ENCODE measurements at regions not wholly inside any gene's neighbourhood (a gene's known extent, or its start where the extent isn't known, plus 50 kb on each side); places are given as distances from the start of the nearest gene placed in this dataset.

DNA sequence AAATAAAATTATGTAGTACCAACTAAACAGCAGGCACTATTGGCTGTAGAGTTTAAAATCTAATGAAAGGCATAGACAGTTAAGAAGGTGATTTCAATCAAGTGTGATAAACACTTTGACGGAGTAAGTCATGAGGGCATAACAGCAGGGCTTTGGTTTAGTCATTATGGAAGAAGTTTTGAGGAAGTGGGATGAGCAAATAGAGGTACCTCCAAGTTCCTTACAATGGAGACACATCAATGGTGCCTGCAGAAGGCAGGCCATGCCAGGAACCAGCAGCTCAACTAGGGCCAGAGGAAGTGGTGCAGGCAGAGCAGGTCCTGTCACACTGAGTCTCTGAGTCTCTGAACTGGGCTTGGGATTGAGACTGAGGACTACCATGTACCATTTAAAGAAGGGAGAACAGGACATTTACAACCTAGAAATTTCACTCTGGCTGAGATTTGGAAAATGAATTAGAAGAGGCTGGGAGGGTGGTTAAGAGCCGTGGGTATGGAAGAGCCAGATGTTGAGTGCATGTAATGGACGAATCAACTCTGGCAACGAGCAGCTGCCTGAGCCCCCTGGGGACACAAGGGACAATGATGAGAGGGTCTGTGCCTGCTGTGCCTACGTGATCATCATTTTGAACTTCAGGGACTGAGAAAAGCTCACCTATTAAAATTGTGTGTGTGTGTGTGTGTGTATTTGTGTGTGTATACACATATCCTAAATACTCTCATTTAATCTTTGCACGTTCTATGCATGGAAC lies 208.7 kb upstream of the POM121L12 start:
- H3K27ac ChIP-seq (ENCODE audit: low read depth, low read length) = no peak overlapping the region
- H3K9me3 ChIP-seq (ENCODE audit: insufficient read depth, low read depth, low read length) = peaks cover 13% of the 10 kb centered on the region
- H3K4me1 ChIP-seq (ENCODE audit: insufficient read depth, low read length) = no peaks in the 10 kb centered on the region
- no peaks in the 10 kb centered on the region for H3K36me3 ChIP-seq (ENCODE audit: insufficient read depth, low read length)
- H3K4me3 ChIP-seq (ENCODE audit: low read length) = no peak overlapping the region
- no peaks in the 10 kb centered on the region for H3K27me3 ChIP-seq (ENCODE audit: insufficient read depth, low read length)
- WGBS = 93% methylated on average over 5 of the region's 6 CpGs
- H3K9ac ChIP-seq (ENCODE audit: low read depth, low read length) = no peak overlapping the region

DNA sequence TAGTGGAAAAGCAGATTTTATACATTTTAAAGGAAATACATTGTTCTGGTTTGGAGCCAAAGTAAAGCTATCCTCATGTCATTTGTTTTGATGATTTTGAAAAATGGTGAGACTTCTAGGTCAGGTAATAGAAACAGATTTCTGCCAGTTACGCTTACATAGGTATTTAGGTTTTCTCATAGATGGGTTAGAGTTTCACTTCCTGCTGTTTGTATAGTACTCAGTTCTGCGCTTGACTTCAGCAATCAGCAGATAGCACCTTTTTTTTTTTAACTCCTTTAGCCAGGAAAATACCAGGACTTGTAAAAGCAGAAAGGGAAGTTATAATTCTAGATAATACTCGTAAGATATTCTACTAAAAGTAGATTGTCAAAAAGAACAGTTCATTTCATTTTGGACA lies 209.8 kb upstream of the POM121L12 start:
- Histone ChIP-seq H3K36me3 (ENCODE audit: insufficient read depth, low read length) (no peaks in the 10 kb centered on the region), H3K4me1 (ENCODE audit: insufficient read depth, low read length) (no peaks in the 10 kb centered on the region), H3K9me3 (ENCODE audit: insufficient read depth, low read depth, low read length) (peaks cover 24% of the 10 kb centered on the region), H3K9ac (ENCODE audit: low read depth, low read length) (no peak overlapping the region), H3K4me3 (ENCODE audit: low read length) (no peak overlapping the region), H3K27me3 (ENCODE audit: insufficient read depth, low read length) (no peaks in the 10 kb centered on the region), H3K27ac (ENCODE audit: low read depth, low read length) (no peak overlapping the region)
- 92% methylated on average over 3 of the region's 3 CpGs for WGBS

DNA sequence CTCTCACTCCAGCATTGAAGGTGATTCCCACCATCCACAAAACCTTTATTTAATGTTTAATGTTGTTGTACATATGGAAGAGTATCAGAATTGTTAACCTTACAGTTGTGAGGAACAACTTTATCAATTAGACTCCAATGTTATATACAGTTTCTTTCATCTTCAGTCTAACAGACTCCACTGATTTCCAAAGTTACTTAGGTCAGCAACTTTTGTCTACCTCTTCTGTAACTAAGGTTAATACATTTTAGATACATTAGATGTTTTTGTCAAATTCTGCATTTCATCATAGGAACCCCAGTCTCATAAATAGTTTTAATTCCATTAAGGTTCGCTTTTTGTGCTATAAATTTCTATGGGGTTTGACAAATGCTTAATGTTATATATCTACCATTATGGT lies 223.9 kb upstream of the POM121L12 start:
- Histone ChIP-seq H3K27me3 (ENCODE audit: insufficient read depth, low read length) (no peaks in the 10 kb centered on the region), H3K27ac (ENCODE audit: low read depth, low read length) (no peak overlapping the region), H3K4me3 (ENCODE audit: low read length) (no peak overlapping the region), H3K36me3 (ENCODE audit: insufficient read depth, low read length) (no peaks in the 10 kb centered on the region), H3K4me1 (ENCODE audit: insufficient read depth, low read length) (no peaks in the 10 kb centered on the region), H3K9ac (ENCODE audit: low read depth, low read length) (no peak overlapping the region), H3K9me3 (ENCODE audit: insufficient read depth, low read depth, low read length) (0 out of 2 replicates have a peak, but pooled peaks cover 3% of the 10 kb centered on the region)
- no CpG with 5 or more reads among the region's 1 CpG for WGBS

DNA sequence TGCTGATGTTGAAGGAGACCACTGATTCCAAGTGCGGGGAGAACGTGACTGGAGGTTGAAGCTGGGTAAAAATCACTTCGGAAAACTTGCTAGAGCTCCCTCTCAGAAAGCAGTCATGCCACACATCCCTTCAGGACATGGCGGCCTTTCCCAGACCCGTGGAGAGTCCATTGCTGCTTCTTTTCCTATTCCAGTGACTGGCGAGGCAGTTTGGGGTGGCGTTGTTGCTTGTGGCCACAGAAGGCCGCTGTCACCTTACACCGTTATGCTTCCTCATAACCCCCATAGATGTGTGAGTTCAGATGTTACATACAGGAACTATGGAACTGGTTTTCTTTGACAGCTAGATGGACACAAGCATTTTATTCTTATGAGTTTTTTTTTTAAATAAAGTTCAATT lies 235.6 kb upstream of the POM121L12 start:
- H3K9ac ChIP-seq (ENCODE audit: low read depth, low read length) = no peak overlapping the region
- H3K27ac ChIP-seq (ENCODE audit: low read depth, low read length) = no peak overlapping the region
- H3K4me1 ChIP-seq (ENCODE audit: insufficient read depth, low read length) = no peaks in the 10 kb centered on the region
- H3K36me3 ChIP-seq (ENCODE audit: insufficient read depth, low read length) = no peaks in the 10 kb centered on the region
- no peak overlapping the region for H3K4me3 ChIP-seq (ENCODE audit: low read length)
- 90% methylated on average over 9 of the region's 9 CpGs for WGBS
- no peaks in the 10 kb centered on the region for H3K27me3 ChIP-seq (ENCODE audit: insufficient read depth, low read length)
- H3K9me3 ChIP-seq (ENCODE audit: insufficient read depth, low read depth, low read length) = no peaks in the 10 kb centered on the region

DNA sequence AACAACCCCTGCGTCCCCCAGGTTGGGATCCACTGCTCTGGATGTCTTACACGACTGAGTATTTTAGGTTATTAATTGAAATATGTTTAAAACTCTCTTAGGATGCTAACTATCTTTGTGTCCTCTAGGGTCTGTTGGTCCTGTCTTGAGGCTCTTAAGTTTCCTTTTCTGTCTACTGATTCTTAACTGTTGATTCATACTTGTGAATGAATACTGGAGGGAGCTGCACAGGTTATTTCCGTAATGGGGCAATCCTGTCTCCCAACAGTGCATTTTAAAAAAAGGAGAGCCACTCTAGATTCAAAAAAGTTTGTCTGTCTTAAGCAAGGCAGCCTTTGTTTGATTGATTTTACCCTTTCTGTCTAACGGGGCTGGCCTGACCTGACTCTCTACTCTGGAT lies 237.6 kb upstream of the POM121L12 start:
- Histone ChIP-seq H3K27ac (ENCODE audit: low read depth, low read length) (no peak overlapping the region), H3K36me3 (ENCODE audit: insufficient read depth, low read length) (no peaks in the 10 kb centered on the region), H3K9ac (ENCODE audit: low read depth, low read length) (no peak overlapping the region), H3K4me1 (ENCODE audit: insufficient read depth, low read length) (no peaks in the 10 kb centered on the region), H3K9me3 (ENCODE audit: insufficient read depth, low read depth, low read length) (no peaks in the 10 kb centered on the region), H3K4me3 (ENCODE audit: low read length) (no peak overlapping the region), H3K27me3 (ENCODE audit: insufficient read depth, low read length) (no peaks in the 10 kb centered on the region)
- WGBS = 82% methylated on average over 4 of the region's 4 CpGs

DNA sequence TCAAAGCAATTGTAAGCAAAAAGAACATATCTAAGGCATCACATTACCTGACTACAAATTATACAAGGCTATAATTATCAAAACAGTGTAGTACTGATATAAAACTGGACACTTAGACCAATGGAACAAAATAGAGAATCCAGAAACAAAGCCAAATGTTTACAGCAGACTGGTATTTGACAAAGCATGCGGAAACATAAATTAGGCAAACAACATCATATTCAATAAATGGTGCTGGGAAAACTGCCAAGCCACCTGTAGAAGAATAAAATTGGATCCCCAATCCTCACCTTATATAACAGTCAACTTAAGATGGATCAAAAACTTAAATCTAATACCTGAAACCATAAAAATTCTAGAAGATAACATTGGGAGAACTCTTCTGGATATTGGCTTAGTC lies 240.8 kb upstream of the POM121L12 start:
- no peak overlapping the region for H3K9ac ChIP-seq (ENCODE audit: low read depth, low read length)
- H3K27me3 ChIP-seq (ENCODE audit: insufficient read depth, low read length) = no peaks in the 10 kb centered on the region
- H3K9me3 ChIP-seq (ENCODE audit: insufficient read depth, low read depth, low read length) = no peaks in the 10 kb centered on the region
- H3K4me3 ChIP-seq (ENCODE audit: low read length) = no peak overlapping the region
- H3K36me3 ChIP-seq (ENCODE audit: insufficient read depth, low read length) = no peaks in the 10 kb centered on the region
- no peak overlapping the region for H3K27ac ChIP-seq (ENCODE audit: low read depth, low read length)
- 92% methylated on average over 1 of the region's 1 CpG for WGBS
- no peaks in the 10 kb centered on the region for H3K4me1 ChIP-seq (ENCODE audit: insufficient read depth, low read length)

DNA sequence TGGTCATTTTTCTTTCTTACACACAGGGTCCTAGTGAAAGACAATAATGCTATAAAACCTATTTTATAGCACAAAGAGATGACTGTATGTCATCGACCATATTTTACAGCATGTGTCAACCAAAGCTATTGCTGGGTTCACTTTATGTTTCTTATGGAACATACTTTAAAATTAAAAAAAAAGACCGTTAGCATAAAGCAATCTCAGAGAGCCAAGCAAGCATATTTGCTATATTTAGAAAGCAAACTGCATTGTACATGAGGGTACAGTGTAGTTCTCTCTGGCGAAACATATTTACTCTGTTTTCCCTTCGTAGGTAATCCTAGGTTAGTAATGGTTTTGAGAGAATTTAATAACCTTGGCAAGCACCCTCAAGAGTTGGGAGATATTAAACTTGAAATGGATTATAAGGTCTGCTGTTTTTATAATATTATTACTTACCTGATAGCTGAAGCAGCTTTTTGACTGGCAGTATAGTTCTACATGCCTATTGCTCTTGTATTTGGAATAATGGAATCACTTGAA lies 244.2 kb upstream of the POM121L12 start:
- Histone ChIP-seq H3K9me3 (ENCODE audit: insufficient read depth, low read depth, low read length) (no peaks in the 10 kb centered on the region), H3K27ac (ENCODE audit: low read depth, low read length) (no peak overlapping the region), H3K36me3 (ENCODE audit: insufficient read depth, low read length) (no peaks in the 10 kb centered on the region), H3K4me1 (ENCODE audit: insufficient read depth, low read length) (no peaks in the 10 kb centered on the region), H3K27me3 (ENCODE audit: insufficient read depth, low read length) (no peaks in the 10 kb centered on the region), H3K4me3 (ENCODE audit: low read length) (no peak overlapping the region), H3K9ac (ENCODE audit: low read depth, low read length) (no peak overlapping the region)
- 98% methylated on average over 4 of the region's 4 CpGs for WGBS

DNA sequence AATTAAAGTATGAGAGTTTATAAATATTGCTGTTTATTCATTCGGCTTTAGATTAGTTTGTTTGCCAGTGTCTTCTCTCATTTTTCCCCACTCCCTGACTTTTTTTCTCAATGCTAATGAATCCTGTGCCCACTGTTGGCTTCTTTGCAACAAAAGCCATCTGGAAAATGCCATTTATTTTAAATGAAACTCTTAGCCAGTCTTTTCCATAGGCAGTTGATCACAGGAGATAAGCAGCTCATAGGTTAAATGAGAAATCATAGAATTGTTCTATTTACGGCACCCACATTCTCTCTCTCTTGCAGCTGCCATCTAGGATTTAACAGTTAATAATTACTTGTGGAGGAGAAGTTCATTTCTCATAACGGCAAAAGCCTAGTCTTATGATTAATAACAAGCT lies 249.3 kb upstream of the POM121L12 start:
- Histone ChIP-seq H3K27me3 (ENCODE audit: insufficient read depth, low read length) (no peaks in the 10 kb centered on the region), H3K4me1 (ENCODE audit: insufficient read depth, low read length) (no peaks in the 10 kb centered on the region), H3K9ac (ENCODE audit: low read depth, low read length) (no peak overlapping the region), H3K9me3 (ENCODE audit: insufficient read depth, low read depth, low read length) (no peaks in the 10 kb centered on the region), H3K4me3 (ENCODE audit: low read length) (no peak overlapping the region), H3K27ac (ENCODE audit: low read depth, low read length) (no peak overlapping the region), H3K36me3 (ENCODE audit: insufficient read depth, low read length) (no peaks in the 10 kb centered on the region)
- 100% methylated on average over 2 of the region's 3 CpGs for WGBS

DNA sequence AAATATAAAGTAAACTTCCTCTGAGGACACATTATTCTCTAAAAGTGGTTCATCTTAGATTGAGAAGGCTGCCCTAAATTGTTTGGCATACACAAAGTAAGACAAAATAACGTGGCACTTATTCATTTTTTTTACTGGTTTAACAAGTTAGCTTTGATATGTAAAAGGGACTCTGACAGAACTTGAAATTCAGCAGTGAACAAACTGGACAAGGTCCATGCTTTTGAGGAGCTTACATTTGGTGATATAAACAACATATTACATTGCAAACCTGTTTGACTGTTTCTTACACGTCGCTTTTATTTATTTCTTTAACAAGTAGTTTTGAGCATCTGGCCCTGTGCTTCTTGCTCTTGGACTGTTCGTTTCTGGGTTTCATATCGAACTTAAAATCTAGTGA lies 253.1 kb upstream of the POM121L12 start:
- Histone ChIP-seq H3K9me3 (ENCODE audit: insufficient read depth, low read depth, low read length) (no peaks in the 10 kb centered on the region), H3K4me1 (ENCODE audit: insufficient read depth, low read length) (no peaks in the 10 kb centered on the region), H3K9ac (ENCODE audit: low read depth, low read length) (no peak overlapping the region), H3K4me3 (ENCODE audit: low read length) (no peak overlapping the region), H3K27me3 (ENCODE audit: insufficient read depth, low read length) (no peaks in the 10 kb centered on the region), H3K27ac (ENCODE audit: low read depth, low read length) (no peak overlapping the region), H3K36me3 (ENCODE audit: insufficient read depth, low read length) (no peaks in the 10 kb centered on the region)
- 96% methylated on average over 5 of the region's 5 CpGs for WGBS

DNA sequence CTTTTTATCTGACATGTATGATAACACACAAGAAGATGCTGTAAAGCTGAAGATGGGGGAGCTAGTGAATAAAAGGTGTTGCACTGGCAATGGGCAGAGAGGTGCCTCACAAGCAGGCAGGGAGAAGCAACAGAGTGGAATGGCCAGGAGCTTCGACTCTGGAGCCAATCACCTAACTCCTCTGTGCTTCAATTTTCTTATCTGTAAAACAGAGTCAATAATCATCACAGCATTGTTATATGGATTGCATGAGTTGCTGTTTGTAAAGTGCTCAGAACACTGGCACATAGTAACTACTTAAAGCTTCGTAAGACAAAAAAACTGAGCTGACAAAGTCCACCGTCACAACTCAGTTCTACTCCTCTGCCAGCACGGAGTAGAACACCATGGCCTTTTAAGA lies 254.2 kb upstream of the POM121L12 start:
- Histone ChIP-seq H3K4me1 (ENCODE audit: insufficient read depth, low read length) (no peaks in the 10 kb centered on the region), H3K4me3 (ENCODE audit: low read length) (no peak overlapping the region), H3K9me3 (ENCODE audit: insufficient read depth, low read depth, low read length) (no peaks in the 10 kb centered on the region), H3K9ac (ENCODE audit: low read depth, low read length) (no peak overlapping the region), H3K27me3 (ENCODE audit: insufficient read depth, low read length) (no peaks in the 10 kb centered on the region), H3K36me3 (ENCODE audit: insufficient read depth, low read length) (no peaks in the 10 kb centered on the region), H3K27ac (ENCODE audit: low read depth, low read length) (no peak overlapping the region)
- 94% methylated on average over 4 of the region's 4 CpGs for WGBS

DNA sequence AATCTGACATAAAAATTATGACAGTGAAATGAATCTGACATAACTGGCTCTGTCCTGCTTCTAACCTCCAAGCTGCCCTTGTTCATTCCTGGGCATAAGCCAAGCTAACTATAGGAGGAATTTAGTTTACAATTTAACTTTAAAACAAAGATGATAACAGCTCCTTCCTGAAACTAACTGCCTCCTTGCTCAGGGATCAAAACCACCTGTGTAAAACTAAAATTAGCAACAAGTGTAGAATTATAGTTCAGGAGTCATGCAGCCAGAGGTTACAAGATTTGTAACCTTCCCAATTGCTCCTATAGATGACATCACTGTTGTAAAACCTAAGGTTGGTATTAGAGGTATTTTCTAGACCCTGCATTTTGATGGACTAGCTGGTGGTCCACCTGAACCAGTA lies 256.4 kb upstream of the POM121L12 start:
- no peaks in the 10 kb centered on the region for H3K9me3 ChIP-seq (ENCODE audit: insufficient read depth, low read depth, low read length)
- H3K36me3 ChIP-seq (ENCODE audit: insufficient read depth, low read length) = no peaks in the 10 kb centered on the region
- no peaks in the 10 kb centered on the region for H3K4me1 ChIP-seq (ENCODE audit: insufficient read depth, low read length)
- H3K9ac ChIP-seq (ENCODE audit: low read depth, low read length) = no peak overlapping the region
- no peak overlapping the region for H3K4me3 ChIP-seq (ENCODE audit: low read length)
- no peak overlapping the region for H3K27ac ChIP-seq (ENCODE audit: low read depth, low read length)
- no peaks in the 10 kb centered on the region for H3K27me3 ChIP-seq (ENCODE audit: insufficient read depth, low read length)

Measured in HUES64 (cell line).